SIG-M5 treated with dmso at 0.1 percent for 504 hours (cell line): ENCODE measurements at regions not wholly inside any gene's neighbourhood (a gene's known extent, or its start where the extent isn't known, plus 50 kb on each side); places are given as distances from the start of the nearest gene placed in this dataset.
"Not testable (repeated sequence)": the region's sequence is repeated elsewhere in the genome, so short reads cannot be mapped to it uniquely, and the experiment has no call there.

Source experiments
- DNase-seq: peaks from one replicate; lab custom pipeline; 2025; ENCODE audit not compliant: unreplicated experiment; lab: John Stamatoyannopoulos, UW

DNA sequence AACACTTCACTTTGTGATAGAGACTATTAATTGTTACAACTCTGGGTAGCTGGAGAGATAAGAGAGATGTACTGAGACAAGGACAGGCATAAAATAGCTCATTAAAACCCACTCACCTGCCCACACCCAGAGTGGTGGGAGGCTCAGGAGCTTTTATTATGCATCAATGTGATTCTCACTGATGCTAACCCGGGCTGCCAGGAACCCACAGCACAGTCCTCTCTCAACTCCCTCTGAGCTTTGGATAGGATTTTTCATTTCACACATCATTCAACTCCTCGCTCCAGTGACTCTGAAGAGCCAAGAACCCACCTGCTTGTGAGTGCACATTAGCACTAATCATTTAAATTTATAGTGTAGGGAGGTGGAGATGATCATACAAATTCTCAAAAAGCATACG, 827.9 kb downstream of the FLRT2 start:
- no peak for DNase-seq

GRCh38 chr14:86357119-86357518, 827.2 kb downstream of the FLRT2 start:
- no peak for DNase-seq

DNA sequence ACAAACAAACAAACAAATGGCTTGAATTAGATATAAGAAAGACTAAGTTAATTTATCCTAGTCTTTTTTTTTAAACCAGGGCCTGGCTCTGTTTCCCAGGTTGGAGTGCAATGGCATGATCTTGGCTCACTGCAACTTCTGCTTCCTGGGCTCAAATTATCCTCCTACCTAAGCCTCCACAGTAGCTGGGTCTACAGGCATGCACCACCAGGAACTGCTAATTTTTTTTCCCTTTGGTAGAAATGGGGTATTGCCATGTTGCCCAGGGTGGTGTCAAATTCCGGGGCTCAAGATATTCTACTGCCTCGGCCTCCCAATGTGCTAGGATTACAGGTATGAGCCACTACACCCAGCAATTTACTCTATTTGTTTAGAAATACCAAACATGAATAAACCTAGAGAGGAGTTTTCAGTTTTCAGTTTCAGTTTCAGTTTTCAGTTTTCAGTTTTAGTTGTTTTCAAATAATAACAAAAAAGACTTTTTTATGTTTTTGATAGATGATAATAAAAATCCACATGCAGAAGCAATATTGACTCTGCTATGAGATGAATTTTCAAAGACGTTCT, 817.0 kb downstream of the FLRT2 start:
- DNase-seq, result no peak

GRCh38 chr14:86334355-86334754, 804.4 kb downstream of the FLRT2 start:
- DNase-seq, result no peak

DNA sequence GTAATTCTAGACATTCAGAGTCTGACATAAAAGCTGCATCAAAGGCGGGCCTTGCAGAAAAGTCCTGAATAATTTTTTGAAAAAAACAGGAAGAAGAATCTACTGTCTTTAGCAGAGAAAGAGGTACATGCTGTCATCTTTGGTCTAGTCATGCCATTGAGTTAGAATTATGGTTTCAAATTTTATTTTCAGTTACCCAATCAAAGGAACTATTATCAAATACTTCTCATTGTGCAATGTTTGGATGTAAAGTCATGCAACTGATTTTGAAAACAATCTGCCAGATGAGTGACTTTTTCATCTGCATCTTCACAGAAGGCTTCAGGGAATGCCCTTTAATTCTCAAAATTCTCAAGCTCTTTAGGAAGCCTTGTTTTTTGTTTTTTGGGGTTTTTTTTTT, 803.5 kb downstream of the FLRT2 start:
- DNase-seq, result no peak

DNA sequence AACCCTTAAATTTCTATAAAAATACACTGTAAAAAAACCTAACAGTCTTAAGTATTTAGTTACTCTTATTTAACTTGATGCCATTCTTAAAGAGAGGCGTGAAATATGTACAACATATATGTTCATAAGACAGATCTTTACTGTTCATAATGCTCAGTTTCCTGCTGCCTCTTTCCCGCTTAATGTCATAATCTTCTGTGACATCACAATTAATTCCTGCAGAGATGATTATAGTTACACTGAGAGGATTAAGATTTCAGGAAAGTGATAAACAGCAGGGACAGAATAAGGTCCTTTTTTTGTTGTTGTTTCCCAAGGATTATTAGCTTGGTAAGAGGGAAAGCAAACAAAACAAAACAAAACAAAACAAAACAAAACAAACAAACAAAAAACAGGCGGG, 801.4 kb downstream of the FLRT2 start:
- no peak for DNase-seq

DNA sequence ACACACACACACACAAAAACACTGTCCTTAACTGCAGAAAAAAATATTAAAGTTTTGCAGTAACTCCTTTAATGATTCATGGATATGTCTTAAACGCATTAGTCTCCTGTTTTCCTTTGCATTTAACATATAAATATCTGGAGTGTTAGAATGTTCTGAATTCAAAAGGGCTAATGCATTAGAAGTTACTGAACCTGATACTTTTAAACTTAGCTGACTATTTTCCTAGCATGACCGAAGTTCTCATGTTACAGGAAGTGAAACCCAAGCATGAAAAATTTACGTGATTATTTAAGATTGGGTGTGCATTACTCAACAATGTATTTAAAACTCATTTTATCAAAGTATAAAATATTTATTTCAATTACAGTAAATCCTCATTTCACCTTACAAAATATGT, 791.2 kb downstream of the FLRT2 start:
- no peak for DNase-seq

- DNase-seq, result not testable (repeated sequence)
Observed at GRCh38 chr14:86312154-86312665, 782.3 kb downstream of the FLRT2 start.

GRCh38 chr14:86311151-86311550, 781.2 kb downstream of the FLRT2 start:
- no peak for DNase-seq

DNA sequence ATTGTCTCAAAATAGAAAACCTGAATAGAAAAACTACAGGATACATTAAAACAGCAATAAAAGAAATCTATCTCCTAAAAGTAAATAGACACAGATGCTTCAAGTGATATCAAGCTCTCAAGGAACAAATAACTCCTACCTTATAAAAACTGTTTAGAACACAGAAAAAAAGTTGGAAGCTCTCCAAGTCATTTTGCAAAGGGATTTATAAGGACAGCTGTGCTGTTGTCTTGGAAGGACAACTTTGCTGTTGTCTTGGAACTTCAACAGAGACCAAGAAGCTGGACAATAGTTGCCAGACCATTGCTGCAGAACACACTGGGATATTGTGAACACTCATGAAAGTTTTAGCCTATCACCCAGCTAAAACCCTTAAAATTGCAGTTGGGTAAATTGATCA, 780.7 kb downstream of the FLRT2 start:
- DNase-seq, result no peak

DNA sequence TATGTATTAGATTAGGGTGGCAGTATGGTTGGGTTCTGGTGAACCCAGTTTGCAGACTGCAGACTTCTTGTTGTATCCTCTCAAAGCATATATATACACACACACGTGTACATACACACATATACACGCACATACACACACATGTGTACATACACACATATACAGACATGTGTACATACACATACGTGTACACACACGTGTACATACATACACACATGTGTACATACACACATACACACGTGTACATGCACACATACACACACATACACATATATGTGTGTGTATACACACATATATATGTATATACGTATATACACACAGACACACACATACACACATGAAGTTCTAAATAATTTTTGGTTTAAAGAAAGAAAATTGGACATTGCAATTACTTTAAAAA, 780.2 kb downstream of the FLRT2 start:
- no peak for DNase-seq

DNA sequence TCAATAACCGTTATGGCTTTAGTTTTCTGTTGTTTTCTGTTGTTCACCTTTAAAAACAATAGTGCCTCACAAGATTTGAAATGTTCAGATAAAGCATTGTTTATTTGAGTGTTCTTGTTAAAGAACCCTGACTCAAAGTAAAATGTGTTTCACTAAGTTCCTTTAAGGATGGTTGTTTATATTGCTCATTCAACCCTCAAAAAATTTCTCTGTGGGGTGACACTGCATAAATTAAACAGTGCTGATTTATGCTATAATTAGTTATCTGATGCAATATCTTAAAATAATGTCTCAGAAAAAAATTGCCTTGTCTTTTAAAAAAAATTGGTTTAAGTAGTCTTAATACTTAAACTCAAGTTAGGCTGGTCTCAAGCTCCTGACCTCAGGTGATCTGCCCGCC, 775.1 kb downstream of the FLRT2 start:
- DNase-seq, result no peak

DNA sequence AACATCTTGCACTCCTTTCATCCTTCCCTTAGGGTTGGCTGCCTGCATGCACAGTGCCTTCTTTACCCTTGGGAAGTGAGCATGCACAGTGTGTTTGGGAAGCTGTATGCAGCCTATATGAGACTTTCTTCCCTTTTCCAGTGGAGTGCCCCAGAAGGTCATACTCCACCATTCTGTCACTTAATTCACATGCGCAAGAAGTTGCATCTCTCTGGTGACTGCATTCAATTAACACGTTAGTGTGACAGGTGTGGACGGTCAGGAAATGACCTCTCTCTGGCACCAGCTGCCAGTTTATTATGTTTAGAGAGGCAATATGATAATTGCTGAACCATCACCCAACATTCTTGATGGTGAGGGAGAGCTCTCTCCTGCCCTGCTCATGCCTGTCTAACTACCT, 770.0 kb downstream of the FLRT2 start:
- no peak for DNase-seq

GRCh38 chr14:86296173-86296572, 766.2 kb downstream of the FLRT2 start:
- no peak for DNase-seq

- no peak for DNase-seq
Observed at GRCh38 chr14:86288336-86288735, 758.4 kb downstream of the FLRT2 start.

GRCh38 chr14:86279405-86279804, 749.5 kb downstream of the FLRT2 start:
- DNase-seq, result no peak

DNA sequence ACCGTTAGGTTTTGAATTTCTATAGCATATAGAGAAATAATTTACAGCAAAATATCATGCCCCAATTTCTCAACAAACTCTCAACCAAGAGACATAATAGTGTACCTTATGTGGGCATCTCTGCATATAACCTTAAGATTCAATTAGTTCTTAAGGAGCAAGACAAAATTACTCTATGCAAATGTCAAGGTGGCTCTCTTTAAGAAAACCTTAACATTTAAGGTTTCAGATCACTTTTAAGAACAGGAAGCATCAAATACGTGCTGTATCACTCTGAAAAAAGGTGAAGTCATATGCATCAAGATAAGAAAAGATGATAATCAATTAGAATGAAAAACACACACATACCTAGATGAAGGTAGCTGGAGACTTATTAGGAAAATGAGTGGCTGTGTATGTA, 728.0 kb downstream of the FLRT2 start:
- no peak for DNase-seq

GRCh38 chr14:86243158-86243557, 713.2 kb downstream of the FLRT2 start:
- DNase-seq, result peak; percentile 61

DNA sequence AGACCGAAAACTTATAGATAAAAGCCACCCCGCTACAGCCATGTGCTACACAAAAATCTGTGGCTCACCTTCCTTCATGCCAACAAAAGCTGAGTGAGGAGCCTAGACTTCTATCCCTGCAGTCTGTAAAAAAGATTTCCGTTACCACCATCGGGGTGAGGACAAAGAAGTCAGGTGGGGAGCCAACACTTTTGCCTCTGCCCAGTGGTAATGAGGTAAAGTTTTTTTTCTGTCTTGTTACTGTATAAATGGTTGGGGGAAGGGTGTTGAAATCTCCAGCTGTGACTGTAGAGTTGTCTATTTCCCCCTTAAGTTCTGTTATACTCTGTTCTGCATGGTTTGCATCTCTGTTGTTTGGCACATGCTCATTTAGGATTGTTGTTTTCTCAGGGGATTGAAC, 707.8 kb downstream of the FLRT2 start:
- DNase-seq, result no peak

GRCh38 chr14:86221755-86222154, 691.8 kb downstream of the FLRT2 start:
- no peak for DNase-seq

DNA sequence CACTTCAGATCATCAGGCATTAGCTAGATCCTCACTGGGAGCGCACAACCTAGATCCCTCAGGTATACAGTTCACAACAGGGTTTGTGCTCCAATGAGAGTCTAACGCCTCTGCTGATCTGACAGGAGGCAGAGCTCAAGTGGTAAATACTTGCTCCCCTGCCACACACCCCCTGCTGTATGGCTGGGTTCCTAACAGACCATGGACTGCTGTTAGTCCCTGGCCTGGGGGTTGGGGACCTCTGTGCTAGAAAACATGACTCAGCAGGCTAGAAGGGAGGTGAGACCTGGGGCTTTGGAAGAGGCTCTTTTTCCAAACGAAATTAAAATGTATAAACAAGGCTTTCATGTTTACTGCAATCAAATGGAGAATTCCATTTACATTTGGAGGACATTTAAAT, 691.1 kb downstream of the FLRT2 start:
- no peak for DNase-seq

DNA sequence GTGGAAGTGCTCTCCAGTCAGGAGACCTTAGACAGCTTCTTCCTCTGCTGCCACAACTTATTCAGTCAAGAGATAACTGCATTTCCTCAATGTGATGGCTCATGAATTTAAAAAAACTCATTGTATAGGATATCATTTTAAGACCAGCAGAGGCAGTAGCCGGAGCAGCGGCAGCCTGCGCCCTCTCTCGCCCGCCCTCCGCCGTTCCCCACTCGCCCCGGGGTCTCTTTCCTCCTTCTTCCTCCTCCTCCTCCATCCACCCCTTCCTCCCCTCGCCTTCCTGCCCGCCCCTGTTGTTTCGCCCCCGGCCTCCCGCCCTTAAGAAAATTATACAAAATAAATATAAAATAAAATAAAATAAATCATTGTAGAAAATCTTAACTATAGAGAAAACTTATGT, 687.6 kb downstream of the FLRT2 start:
- DNase-seq, result no peak

DNA sequence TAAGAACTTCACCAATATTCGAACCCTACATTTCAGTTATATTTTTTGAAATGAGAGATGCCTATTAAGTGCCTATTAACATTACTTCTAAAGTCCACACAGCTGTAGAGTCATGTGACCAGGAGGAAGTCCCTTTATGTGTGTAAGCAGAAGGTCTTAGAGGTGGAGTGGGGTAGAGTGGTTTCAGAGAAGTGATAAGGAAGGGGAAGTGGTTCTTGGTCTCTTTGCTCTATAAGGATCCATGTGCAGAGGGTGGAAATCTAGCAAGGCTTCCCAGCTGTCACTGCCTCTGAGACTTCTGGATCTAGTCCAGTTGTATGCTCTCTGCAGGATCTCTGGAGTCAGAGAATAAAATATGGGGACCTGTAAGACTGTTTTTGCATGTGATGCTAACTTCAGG, 673.9 kb downstream of the FLRT2 start:
- DNase-seq, result peak; percentile 5

DNA sequence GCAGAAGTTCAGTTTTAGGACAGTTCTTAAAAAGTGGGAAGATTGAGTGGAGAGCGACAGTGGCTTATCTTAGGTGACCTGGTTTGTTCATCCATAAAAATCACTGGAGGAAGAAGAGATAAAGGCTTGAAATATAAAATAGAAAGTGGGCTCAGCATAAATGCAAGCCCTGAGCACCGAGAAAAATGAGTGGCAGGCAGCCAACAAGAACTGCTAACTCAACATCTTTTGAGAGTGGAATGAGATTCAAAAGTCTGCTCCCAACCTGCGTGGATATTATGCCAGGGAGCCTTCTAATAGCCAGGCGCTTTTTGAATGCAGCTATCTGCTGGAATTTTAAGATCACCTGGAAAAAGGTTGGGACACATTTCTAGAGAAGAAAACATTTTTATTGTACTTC, 666.5 kb downstream of the FLRT2 start:
- no peak for DNase-seq
